SKM-1 (cell line): ENCODE measurements at regions not wholly inside any gene's neighbourhood (a gene's known extent, or its start where the extent isn't known, plus 50 kb on each side); places are given as distances from the start of the nearest gene placed in this dataset.

Source experiments
- DNase-seq: peaks from one replicate; lab custom pipeline; 2025; ENCODE audit not compliant: unreplicated experiment; lab: John Stamatoyannopoulos, UW

GRCh38 chr11:110797453-110797852, 85.2 kb upstream of the ARHGAP20 start:
- peak; percentile 58 for DNase-seq

- no peak for DNase-seq
Observed at GRCh38 chr11:110795112-110795624, 82.9 kb upstream of the ARHGAP20 start.

GRCh38 chr11:110793556-110793955, 81.3 kb upstream of the ARHGAP20 start:
- no peak for DNase-seq

GRCh38 chr11:110791621-110792020, 79.4 kb upstream of the ARHGAP20 start:
- no peak for DNase-seq

GRCh38 chr11:110787680-110788079, 75.4 kb upstream of the ARHGAP20 start:
- no peak for DNase-seq

GRCh38 chr11:110786226-110786902, 74.1 kb upstream of the ARHGAP20 start:
- no peak for DNase-seq

GRCh38 chr11:110785398-110785797, 73.2 kb upstream of the ARHGAP20 start:
- DNase-seq, result no peak

GRCh38 chr11:110782616-110783015, 70.4 kb upstream of the ARHGAP20 start:
- DNase-seq, result no peak

- no peak for DNase-seq
Observed at GRCh38 chr11:110779108-110779507, 66.9 kb upstream of the ARHGAP20 start.

GRCh38 chr11:110778343-110778742, 66.1 kb upstream of the ARHGAP20 start:
- DNase-seq, result no peak

- DNase-seq, result peak; percentile 22
Observed at GRCh38 chr11:110777775-110778174, 65.5 kb upstream of the ARHGAP20 start.

GRCh38 chr11:110776081-110776480, 63.8 kb upstream of the ARHGAP20 start:
- no peak for DNase-seq

GRCh38 chr11:110774138-110775014, 62.1 kb upstream of the ARHGAP20 start:
- no peak for DNase-seq

- no peak for DNase-seq
Observed at GRCh38 chr11:110773442-110773841, 61.2 kb upstream of the ARHGAP20 start.

- no peak for DNase-seq
Observed at GRCh38 chr11:110772863-110773262, 60.6 kb upstream of the ARHGAP20 start.

GRCh38 chr11:110766316-110766715, 54.1 kb upstream of the ARHGAP20 start:
- DNase-seq, result no peak

GRCh38 chr11:110764485-110764884, 52.2 kb upstream of the ARHGAP20 start:
- no peak for DNase-seq

GRCh38 chr11:110763249-110764011, 51.2 kb upstream of the ARHGAP20 start:
- no peak for DNase-seq

GRCh38 chr11:110762590-110762989, 50.4 kb upstream of the ARHGAP20 start:
- DNase-seq, result no peak
